K562 (cell line): ENCODE measurements at regions not wholly inside any gene's neighbourhood (a gene's known extent, or its start where the extent isn't known, plus 50 kb on each side); places are given as distances from the start of the nearest gene placed in this dataset.

Experiments
- CCAR2 ChIP-seq: fragments of 200-400 bp; formaldehyde crosslinking; IDR thresholded peaks from 2 replicates; pipeline ENCODE4 v1.6.1; 2017; ENCODE audit warnings: mild to moderate bottlenecking, low read depth, low read length
- RFX5 ChIP-seq: IDR thresholded peaks from 2 replicates; pipeline ENCODE4 v1.6.1; 2011; ENCODE audit warnings: low read depth, mild to moderate bottlenecking, improper control_type of control experiment, low read length
- SAFB ChIP-seq: fragments of 200-400 bp; formaldehyde crosslinking; IDR thresholded peaks from 2 replicates; pipeline ENCODE4 v1.6.1; 2017; ENCODE audit warnings: low read depth, low read length, borderline replicate concordance
- TFAP4 ChIP-seq: sonication (generic); formaldehyde crosslinking; IDR thresholded peaks from 2 replicates; pipeline ENCODE4 v1.8.0; 2022; ENCODE audit warnings: missing genetic modification reagents, mild to moderate bottlenecking, moderate library complexity, borderline replicate concordance
- ZMIZ1 ChIP-seq, 2 experiments: fragments of 150-350 bp in 1 of 2; IDR thresholded peaks; 2 replicates each; pipeline ENCODE4 v1.6.1; 2012 to 2016; ENCODE audit warnings: low read depth in 2 of 2, low read length in 2 of 2, mild to moderate bottlenecking in 1 of 2, moderate library complexity in 1 of 2
- ZNF12 ChIP-seq: sonication (generic); formaldehyde crosslinking; IDR thresholded peaks from 2 replicates; pipeline ENCODE4 v1.4.0; 2020; ENCODE audit warnings: mild to moderate bottlenecking, missing genetic modification reagents
- ZNF668 ChIP-seq: fragments of 250-450 bp; sonication (Bioruptor Pico); IDR thresholded peaks from 2 replicates; pipeline ENCODE4 v1.8.0; 2022; ENCODE audit warnings: mild to moderate bottlenecking, inconsistent platforms
- TF ChIP-seq, protein P1 (sequence below), 2 experiments: fragments of 450-650 bp; IDR thresholded peaks; 2 replicates each; pipeline ENCODE4 v1.6.1; 2016; ENCODE audit warnings: mild to moderate bottlenecking in 2 of 2, borderline replicate concordance in 1 of 2, low read depth in 1 of 2, moderate library complexity in 1 of 2

DNA sequence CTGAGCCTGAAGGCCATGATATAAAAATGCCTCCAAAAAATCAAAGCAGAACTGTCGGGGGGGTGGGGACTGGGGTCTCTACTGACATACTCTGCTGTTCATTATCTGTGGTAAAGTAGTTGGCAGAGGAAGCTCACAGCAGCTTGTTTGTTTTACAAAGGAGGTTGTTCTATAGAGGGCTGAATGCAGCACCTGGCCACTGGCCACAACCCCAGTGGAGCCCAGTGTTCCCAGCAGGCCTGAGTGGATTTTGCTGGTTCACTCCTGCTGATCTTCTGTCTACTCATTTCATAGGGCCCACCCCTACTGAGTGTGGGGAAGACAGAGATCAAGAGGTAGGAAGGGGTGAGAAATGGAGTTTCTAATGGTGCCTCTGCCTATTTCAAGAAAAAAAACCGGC, 125.5 kb downstream of the DIPK2A start (continued):
- TF ChIP-seq, protein P1, sequence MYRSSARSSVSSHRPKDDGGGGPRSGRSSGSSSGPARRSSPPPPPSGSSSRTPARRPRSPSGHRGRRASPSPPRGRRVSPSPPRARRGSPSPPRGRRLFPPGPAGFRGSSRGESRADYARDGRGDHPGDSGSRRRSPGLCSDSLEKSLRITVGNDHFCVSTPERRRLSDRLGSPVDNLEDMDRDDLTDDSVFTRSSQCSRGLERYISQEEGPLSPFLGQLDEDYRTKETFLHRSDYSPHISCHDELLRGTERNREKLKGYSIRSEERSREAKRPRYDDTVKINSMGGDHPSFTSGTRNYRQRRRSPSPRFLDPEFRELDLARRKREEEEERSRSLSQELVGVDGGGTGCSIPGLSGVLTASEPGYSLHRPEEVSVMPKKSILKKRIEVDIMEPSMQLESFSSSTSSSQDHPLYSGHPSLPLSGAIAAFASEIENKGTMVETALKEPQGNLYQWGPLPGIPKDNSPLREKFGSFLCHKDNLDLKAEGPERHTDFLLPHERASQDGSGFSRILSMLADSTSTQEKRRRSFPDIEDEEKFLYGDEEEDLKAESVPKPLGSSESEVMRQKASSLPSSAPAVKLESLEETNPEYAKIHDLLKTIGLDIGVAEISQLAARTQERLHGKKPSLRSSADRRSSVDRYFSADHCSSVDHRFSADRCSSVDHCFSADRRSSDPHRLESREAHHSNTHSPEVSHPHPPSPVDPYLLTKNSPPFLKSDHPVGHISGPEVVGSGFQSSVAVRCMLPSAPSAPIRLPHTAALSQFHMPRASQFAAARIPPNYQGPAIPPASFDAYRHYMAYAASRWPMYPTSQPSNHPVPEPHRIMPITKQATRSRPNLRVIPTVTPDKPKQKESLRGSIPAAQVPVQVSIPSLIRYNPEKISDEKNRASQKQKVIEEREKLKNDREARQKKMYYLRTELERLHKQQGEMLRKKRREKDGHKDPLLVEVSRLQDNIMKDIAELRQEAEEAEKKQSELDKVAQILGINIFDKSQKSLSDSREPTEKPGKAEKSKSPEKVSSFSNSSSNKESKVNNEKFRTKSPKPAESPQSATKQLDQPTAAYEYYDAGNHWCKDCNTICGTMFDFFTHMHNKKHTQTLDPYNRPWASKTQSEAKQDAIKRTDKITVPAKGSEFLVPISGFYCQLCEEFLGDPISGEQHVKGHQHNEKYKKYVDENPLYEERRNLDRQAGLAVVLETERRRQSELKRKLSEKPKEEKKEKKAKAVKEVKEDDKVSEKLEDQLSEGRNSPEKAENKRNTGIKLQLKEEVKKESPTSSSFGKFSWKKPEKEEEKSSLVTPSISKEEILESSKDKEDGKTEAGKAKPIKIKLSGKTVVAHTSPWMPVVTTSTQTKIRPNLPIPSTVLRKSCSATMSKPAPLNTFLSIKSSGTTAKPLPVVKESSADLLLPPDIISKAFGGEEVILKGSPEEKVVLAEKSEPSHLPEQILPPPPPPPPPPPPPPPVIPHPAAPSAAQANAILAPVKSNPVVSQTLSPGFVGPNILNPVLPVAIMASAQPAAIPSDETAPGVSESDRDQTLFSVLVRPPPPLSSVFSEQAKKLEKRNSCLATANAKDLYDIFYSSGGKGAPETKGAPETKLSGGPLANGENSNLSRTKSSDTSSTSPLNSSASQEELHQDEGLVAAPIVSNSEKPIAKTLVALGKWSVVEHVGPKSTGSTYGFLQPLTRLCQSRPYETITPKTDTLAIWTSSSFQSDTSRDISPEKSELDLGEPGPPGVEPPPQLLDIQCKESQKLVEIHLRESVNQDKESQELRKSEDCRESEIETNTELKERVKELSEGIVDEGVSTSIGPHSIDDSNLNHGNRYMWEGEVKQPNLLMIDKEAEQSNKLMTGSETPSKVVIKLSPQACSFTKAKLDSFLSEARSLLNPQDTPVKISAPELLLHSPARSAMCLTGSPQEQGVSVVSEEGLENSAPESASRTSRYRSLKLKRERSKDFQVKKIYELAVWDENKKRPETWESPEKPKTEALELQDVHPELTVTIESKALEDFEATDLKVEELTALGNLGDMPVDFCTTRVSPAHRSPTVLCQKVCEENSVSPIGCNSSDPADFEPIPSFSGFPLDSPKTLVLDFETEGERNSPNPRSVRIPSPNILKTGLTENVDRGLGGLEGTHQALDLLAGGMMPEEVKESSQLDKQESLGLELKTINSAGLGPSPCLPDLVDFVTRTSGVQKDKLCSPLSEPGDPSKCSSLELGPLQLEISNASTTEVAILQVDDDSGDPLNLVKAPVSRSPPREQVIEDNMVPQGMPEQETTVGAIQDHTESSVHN (IDR thresholded peaks at IDR 0.05; ENCODE audit: borderline replicate concordance in 1 of 2, low read depth in 1 of 2) = no peak
- TF ChIP-seq ZNF12 (CRISPR knock-in tag) (no peak), TFAP4 (CRISPR knock-in tag) (no peak), RFX5 (no peak), ZNF668 (no peak), ZMIZ1 (IDR thresholded peaks at IDR 0.05; ENCODE audit: low read depth in 2 of 2, low read length in 2 of 2) (no peak), SAFB (no peak), CCAR2 (no peak)
